CD4-positive, alpha-beta T cell treated with Interleukin-21 for 1 hour (primary cell): ENCODE measurements at regions not wholly inside any gene's neighbourhood (a gene's known extent, or its start where the extent isn't known, plus 50 kb on each side); places are given as distances from the start of the nearest gene placed in this dataset.
"Not testable (repeated sequence)": the region's sequence is repeated elsewhere in the genome, so short reads cannot be mapped to it uniquely, and the experiment has no call there.

ENCODE experiments used
- DNase-seq: peaks from one replicate; pipeline ENCODE4 v3.0.0-alpha.2; 2020

DNA sequence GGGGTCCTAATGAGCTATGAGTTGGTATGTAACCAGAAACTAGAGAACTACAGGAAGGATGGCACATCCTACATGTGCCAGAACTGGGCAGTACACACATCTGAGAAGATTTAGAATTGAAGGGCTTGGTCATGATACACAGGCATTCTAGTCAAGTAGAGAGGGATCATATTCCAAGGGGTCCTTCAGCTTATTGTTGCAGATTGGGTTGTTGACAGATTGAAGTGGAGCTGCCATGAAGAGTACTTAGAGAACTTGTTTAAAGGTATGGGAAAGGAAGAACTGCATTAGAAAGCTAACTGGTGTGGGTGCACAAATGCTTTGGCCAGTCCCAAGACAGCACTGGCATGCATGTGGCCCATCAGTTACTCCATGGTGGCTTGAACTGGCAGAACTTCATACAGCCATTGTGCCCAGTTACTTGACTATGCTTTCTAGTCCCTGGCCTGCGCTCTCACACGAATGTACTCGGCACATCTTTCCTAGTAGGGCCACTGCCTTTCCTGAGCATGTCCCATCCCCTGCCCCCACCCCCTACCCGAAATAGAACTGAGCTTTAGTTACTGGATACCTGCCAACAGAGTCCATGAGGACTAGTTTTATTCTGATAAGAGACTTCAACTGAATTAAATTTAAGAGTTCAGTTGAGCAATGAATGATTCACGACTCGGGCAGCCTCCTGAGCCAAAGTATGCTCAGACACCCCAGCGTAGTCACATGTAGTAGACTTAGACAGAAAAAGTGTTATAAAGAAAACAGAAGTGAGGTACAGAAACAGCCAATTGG, 64.0 kb downstream of the CCNG2 start:
- DNase-seq, result no peak

DNA sequence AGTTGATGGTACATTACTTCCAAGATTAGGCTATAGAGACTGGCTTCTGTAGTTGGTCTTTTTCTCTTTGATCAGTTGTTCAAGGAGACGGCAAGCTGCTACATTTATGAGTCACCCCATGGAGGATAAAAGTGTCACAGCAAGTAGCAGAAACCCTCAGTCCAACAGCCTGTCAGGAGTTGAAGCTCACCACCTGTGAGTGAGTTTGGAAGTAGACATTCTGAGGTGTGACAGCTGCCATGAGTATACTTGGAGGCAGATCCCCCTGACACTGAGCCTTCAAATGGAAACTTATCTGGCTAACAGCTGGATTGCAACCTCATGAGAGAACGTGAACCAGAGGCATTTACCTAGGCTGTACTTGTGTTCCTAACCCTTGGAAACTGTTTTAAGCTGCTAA, 68.0 kb downstream of the CCNG2 start:
- no peak for DNase-seq

- no peak for DNase-seq
Measured at GRCh38 chr4:77226939-77227705, 70.1 kb downstream of the CCNG2 start.

GRCh38 chr4:77229433-77229832, 72.4 kb downstream of the CCNG2 start:
- no peak for DNase-seq

DNA sequence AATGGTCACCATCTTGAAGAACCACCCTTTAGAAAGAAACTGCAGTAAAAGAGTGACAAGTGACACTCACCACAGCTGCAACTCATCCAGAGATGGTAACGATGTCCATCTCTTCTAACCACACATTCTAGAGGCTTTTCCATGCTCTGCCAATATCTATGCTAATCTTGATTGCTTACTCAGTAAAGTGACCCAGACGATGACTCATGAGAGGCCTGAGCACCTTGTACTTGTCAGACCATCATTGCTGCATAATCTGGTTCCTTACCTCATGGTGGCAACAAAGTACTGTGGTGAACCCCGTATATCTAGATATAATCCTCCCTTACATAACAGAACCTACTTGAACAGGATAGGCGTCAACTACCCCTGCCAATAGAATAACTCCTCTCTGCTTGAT, 75.6 kb downstream of the CCNG2 start:
- no peak for DNase-seq

DNA sequence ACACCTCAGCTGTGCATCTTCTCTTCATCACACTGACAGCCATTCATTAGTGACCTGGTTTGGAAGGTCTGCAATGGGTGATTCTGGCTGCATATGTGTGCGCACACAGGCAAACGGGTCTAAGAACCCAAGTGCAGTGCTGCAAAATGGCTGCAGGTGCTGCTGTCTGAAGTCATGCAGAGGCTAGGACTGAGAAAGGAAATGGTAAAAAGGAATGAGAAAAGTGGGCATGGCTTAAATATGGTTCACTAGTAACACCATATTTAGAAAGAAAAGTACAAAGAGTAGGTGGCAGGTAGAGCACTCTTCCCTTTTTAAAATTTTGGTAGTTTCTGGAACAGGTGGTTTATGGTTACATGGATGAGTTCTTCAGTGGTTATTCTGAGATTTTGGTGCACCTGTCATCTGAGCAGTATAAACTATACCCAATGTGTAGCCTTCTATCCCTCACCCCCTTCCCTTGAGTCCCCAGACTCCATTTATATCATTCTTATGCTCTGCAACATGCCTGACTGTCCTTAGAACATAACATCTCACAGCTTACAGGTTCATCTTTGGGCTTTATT, 78.4 kb downstream of the CCNG2 start:
- DNase-seq, result no peak

GRCh38 chr4:77236806-77237205, 79.8 kb downstream of the CCNG2 start:
- DNase-seq, result no peak

- peak; percentile 31 for DNase-seq
Measured at GRCh38 chr4:77240469-77241066, 83.6 kb downstream of the CCNG2 start.

GRCh38 chr4:77248805-77249204, 91.8 kb downstream of the CCNG2 start:
- DNase-seq, result no peak

- no peak for DNase-seq
Measured at GRCh38 chr4:77251751-77252150, 94.7 kb downstream of the CCNG2 start.

DNA sequence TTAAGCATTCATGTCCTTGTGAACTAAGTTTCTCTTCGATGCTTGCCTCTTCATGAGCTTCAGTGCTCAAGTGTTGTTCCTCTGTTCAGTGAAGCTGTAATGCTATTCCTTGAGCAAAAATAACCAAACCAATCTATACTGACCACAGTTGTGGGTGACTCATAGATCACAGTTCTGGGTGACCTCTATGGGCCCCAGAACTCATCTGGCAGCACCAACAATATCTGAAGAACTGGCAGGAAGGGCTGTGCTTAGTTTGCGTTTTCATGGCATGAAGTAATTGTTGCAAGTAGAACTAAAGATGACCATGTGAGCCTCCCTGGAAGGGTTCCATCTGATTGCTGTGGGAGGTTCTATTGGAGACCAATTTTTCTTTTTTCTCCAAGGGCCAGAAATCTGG, 106.2 kb downstream of the CCNG2 start:
- no peak for DNase-seq

GRCh38 chr4:77263976-77264375, 107.0 kb downstream of the CCNG2 start:
- not testable (repeated sequence) for DNase-seq

DNA sequence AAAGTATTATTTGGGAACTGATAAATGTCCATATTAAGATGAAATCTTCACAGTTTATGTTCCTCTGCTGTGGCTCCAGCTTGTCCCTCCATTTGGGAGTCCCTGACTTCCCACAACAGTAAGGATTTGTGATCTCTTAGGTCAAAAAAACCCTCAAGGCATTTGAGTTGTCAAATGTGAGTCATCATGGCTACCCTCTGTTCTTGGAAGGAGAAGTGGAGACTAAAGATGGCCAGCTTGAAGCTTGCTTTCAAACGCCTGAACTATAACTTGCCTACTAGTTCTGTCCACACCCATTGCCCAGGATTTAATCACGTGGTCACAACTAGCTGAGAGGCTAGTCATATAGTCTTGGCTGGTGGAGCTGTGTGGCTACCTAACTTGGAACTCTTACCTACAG, 107.8 kb downstream of the CCNG2 start:
- DNase-seq, result no peak

- DNase-seq, result no peak
Measured at GRCh38 chr4:77268108-77268507, 111.1 kb downstream of the CCNG2 start.

- DNase-seq, result no peak
Measured at GRCh38 chr4:77269505-77269904, 112.5 kb downstream of the CCNG2 start.

DNA sequence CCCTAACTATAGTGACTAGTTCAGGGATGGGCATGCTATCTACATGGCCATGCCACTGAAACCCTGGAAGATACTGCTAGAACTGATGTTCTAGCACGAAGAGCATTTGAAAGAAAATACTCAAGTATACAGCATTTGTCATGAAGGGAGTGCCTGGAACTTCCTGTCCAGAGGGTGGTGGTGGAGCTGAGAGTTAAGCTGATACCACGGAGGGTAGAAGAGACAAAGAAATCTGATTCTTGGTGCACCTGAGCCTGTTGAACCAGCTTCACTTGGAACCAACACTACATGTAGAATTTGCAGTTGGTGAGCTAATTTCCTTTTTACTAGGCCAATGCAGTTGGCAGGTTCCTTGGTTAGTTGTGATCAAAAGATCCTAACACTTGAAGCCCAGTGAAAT, 116.4 kb downstream of the CCNG2 start:
- no peak for DNase-seq

DNA sequence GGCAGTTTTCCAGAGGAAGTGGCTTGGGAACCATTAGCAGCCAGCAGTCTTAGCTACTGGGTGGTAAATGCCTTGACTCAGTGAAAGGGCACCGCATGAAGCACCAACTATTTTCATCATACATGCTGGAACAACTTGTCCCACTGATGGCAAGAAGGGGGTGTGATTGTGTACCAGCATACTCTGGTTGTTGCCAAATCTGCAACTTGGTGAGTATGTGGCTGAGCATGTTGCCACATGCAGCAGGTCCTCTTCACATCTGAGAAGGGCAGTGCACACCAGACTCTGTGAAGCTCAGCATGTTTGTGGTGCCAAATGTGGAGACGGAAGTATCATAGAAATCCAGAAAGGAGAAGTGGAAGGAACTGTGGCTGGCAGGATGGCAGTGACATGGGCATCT, 122.1 kb downstream of the CCNG2 start:
- DNase-seq, result not testable (repeated sequence)

GRCh38 chr4:77282305-77282704, 125.3 kb downstream of the CCNG2 start:
- no peak for DNase-seq

DNA sequence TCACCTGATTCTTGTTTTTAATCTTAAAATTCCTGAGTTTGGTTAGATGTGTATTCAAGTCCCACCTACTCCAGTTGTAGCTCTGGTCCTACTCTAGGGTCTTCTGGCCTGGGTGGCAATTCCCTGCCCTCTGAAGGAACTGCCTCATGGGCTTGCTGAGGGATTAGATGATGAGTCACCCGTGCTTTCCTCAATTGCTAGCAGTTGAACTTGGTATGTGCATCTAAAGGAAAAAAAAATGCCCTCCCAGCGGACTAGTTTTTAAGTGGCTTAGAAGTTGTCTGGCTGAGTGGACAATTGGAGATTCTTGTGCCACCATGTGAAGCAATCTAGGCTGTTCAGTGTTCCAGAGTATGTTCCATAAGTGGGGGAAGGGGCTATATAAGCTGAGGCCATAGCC, 127.0 kb downstream of the CCNG2 start:
- DNase-seq, result no peak

DNA sequence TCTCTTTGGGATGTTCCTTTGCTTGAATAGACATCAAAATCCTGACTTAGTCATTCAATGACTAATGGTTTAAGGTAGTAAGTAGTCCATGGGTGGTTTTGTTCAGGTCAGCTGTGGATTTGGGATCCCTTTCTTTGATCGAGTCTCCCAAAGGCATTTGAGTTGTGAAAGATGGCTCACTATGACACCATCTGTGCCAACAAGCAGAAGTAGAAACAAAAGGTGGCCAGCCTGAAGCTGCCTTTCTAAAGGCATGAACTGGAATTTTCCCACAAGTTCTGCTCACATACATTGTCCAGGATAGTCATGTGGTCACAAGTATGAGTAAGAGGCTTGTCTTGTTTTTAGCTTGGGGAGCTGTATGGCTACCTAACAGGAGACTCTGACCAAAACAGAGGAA, 129.9 kb downstream of the CCNG2 start:
- DNase-seq, result no peak

- DNase-seq, result no peak
Measured at GRCh38 chr4:77293426-77293825, 136.4 kb downstream of the CCNG2 start.

DNA sequence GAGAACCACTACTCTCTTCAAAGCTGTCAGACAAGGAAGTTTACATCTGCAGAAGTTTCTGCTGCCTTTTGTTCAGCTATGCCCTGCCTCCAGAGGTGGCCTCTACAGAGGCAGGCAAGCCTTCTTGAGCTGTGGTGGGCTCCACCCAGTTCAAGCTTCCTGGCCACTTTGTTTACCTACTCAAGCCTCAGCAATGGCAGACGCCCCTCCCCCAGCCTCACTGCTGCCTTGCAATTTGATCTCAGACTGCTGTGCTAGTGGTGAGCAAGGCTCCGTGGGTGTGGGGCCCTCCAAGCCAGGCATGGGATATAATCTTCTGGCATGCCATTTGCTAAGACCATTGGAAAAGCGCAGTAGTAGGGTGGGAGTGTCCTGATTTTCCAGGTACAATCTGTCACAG, 144.0 kb downstream of the CCNG2 start:
- not testable (repeated sequence) for DNase-seq

DNA sequence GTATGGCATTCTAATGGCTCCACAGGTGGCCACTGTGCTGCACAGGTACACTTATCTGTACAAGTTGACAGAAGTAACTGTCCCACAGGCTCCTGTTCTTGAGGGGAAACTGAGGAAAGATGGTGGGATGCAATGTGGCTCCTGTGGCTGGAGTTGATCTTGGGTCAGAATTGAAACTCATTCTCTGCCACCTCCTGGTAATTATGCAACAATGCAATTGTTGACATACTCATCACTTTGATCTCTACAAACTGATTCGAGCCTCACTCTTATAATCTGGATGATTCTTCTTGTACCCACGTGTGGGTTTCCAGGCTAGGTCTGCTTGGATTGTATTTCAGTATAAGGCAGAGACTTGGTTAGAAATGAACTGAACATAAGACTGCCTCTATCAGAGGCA, 148.8 kb downstream of the CCNG2 start:
- no peak for DNase-seq

DNA sequence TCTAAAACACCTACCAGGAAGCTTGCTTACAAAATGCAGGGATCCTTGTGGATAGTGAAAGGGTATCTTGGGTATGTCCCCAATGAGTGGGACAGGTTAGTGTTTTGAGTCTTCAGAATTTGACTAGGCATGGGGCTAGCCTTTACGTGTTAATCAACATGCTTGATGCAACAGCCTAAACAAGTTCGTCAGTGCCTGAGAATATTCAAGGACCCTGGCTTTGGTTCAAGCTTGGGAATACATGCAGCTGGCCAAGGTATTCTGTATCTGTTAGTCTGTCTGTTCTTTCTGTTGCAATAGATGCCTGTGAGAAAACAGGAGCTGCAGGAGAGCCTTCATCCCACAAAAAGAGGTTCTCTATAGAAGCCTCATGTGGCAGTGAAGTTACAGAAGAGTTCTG, 149.5 kb downstream of the CCNG2 start:
- no peak for DNase-seq
